SK-N-SH (cell line): ENCODE measurements at regions not wholly inside any gene's neighbourhood (a gene's known extent, or its start where the extent isn't known, plus 50 kb on each side); places are given as distances from the start of the nearest gene placed in this dataset.

ENCODE experiments used
- CTCF ChIA-PET: fragments of 300-600, 350-600 bp; formaldehyde crosslinking; extraction: SDS; loops from one replicate; lab custom pipeline; 2021; lab: Yijun Ruan, JAX
- POLR2A ChIA-PET: fragments of 350-600 bp; sonication (Branson Sonifier 250); formaldehyde crosslinking; extraction: SDS; loops from one replicate; lab custom pipeline; 2020; ENCODE audit warnings: antibody characterized with exemption, inconsistent platforms; lab: Yijun Ruan, JAX
- DNase-seq: peaks from one replicate; pipeline ENCODE4 v3.0.0; 2012
- H2AFZ ChIP-seq: fragments of 200-600 bp; sonication (generic); 2 replicates; pipeline ENCODE4 v1.8.1; 2016; ENCODE audit warnings: antibody characterized with exemption, mild to moderate bottlenecking, low read depth
- H3F3A ChIP-seq: fragments of 200-600 bp; sonication (generic); replicated peaks from 2 replicates; pipeline ENCODE3; 2016; ENCODE audit warnings: antibody characterized with exemption, mild to moderate bottlenecking; ENCODE audit not compliant: insufficient read depth
- H3K27ac ChIP-seq, 2 experiments: fragments of 200-500 bp in 1 of 2; fragments of 200-600 bp in 1 of 2; sonication (Bioruptor generic) in 1 of 2; sonication (generic), shearing (Covaris generic) in 1 of 2; 2 replicates each; pipeline versions ENCODE4 v1.5.1 to v1.6.1; 2014 to 2016; ENCODE audit warnings: low read depth in 2 of 2, inconsistent platforms in 1 of 2, low read length in 1 of 2, mild to moderate bottlenecking in 1 of 2, mixed read lengths in 1 of 2
- H3K27me3 ChIP-seq: fragments of 200-600 bp; sonication (generic), shearing (Covaris generic); 2 replicates; pipeline ENCODE4 v1.6.1; 2016; ENCODE audit warnings: mixed run types; ENCODE audit not compliant: insufficient read depth
- H3K36me3 ChIP-seq, 2 experiments: fragments of 200-500 bp in 1 of 2; fragments of 200-600 bp in 1 of 2; sonication (Bioruptor generic) in 1 of 2; sonication (generic) in 1 of 2; replicated peaks in 1 of 2; 2 replicates each; pipeline versions ENCODE3 to v1.5.1; 2014 to 2016; ENCODE audit warnings: low read length in 1 of 2, mild to moderate bottlenecking in 1 of 2; ENCODE audit not compliant: insufficient read depth in 2 of 2, control insufficient read depth in 1 of 2
- H3K4me1 ChIP-seq, 2 experiments: fragments of 200-500 bp in 1 of 2; fragments of 200-600 bp in 1 of 2; sonication (Bioruptor generic) in 1 of 2; sonication (generic), shearing (Covaris generic) in 1 of 2; 2 replicates each; pipeline versions ENCODE4 v1.5.1 to v1.6.1; 2014 to 2016; ENCODE audit warnings: low read depth in 1 of 2, low read length in 1 of 2, mixed run types in 1 of 2; ENCODE audit not compliant: insufficient read depth in 2 of 2, control insufficient read depth in 1 of 2
- H3K4me2 ChIP-seq: fragments of 200-600 bp; sonication (generic), shearing (Covaris generic); 2 replicates; pipeline ENCODE4 v1.6.1; 2017; ENCODE audit warnings: mixed run types
- H3K4me3 ChIP-seq, 2 experiments: fragments of 200-500 bp in 1 of 2; fragments of 200-600 bp in 1 of 2; sonication (Bioruptor generic) in 1 of 2; sonication (generic), shearing (Covaris generic) in 1 of 2; 2 replicates each; pipeline versions ENCODE4 v1.5.1 to v1.8.1; 2014 to 2016; ENCODE audit warnings: low read depth in 2 of 2, inconsistent platforms in 1 of 2, low read length in 1 of 2, mild to moderate bottlenecking in 1 of 2, mixed read lengths in 1 of 2, moderate library complexity in 1 of 2
- H3K79me2 ChIP-seq: fragments of 200-600 bp; sonication (generic); 2 replicates; pipeline ENCODE4 v1.8.1; 2017; ENCODE audit warnings: mild to moderate bottlenecking; ENCODE audit not compliant: insufficient read depth
- H3K9ac ChIP-seq: fragments of 200-600 bp; sonication (generic); 2 replicates; pipeline ENCODE4 v1.6.1; 2017; ENCODE audit warnings: mixed run types
- H3K9me2 ChIP-seq: fragments of 200-600 bp; sonication (generic); 2 replicates; pipeline ENCODE4 v1.6.1; 2017; ENCODE audit warnings: mixed run types
- H3K9me3 ChIP-seq: fragments of 200-600 bp; sonication (generic); 2 replicates; pipeline ENCODE4 v1.6.1; 2017; ENCODE audit warnings: mixed run types, mild to moderate bottlenecking, moderate library complexity
- H4K20me1 ChIP-seq: fragments of 200-600 bp; sonication (generic); 2 replicates; pipeline ENCODE4 v1.6.1; 2017; ENCODE audit warnings: mild to moderate bottlenecking, mixed run types; ENCODE audit not compliant: insufficient read depth
- CHD2 ChIP-seq: fragments of 150-350 bp; IDR thresholded peaks from 2 replicates; pipeline ENCODE4 v1.6.1; 2018; ENCODE audit warnings: low read length; ENCODE audit not compliant: partially characterized antibody
- ELF1 ChIP-seq: IDR thresholded peaks from 2 replicates; pipeline ENCODE4 v1.4.0; 2012
- FOSL2 ChIP-seq: IDR thresholded peaks from 2 replicates; pipeline ENCODE4 v1.4.0; 2012; ENCODE audit warnings: low read depth, mild to moderate bottlenecking, moderate library complexity, borderline replicate concordance
- FOXJ3 ChIP-seq: sonication (generic); formaldehyde crosslinking; IDR thresholded peaks from 2 replicates; pipeline ENCODE4 v1.5.1; 2020; ENCODE audit warnings: mild to moderate bottlenecking, missing genetic modification reagents
- GABPA ChIP-seq: IDR thresholded peaks from 2 replicates; pipeline ENCODE4 v1.4.0; 2012; ENCODE audit warnings: low read depth, mild to moderate bottlenecking
- GATA2 ChIP-seq: sonication (generic); formaldehyde crosslinking; IDR thresholded peaks from 2 replicates; pipeline ENCODE4 v1.5.0; 2020; ENCODE audit warnings: mild to moderate bottlenecking, missing genetic modification reagents
- MXI1 ChIP-seq: IDR thresholded peaks from 2 replicates; pipeline ENCODE4 v1.6.1; 2012; ENCODE audit warnings: mild to moderate bottlenecking, low read depth, low read length, improper control_type of control experiment
- NRF1 ChIP-seq: IDR thresholded peaks from 2 replicates; pipeline ENCODE4 v1.6.1; 2012; ENCODE audit warnings: low read depth, mild to moderate bottlenecking, low read length
- RCOR1 ChIP-seq: fragments of 150-350 bp; IDR thresholded peaks from 2 replicates; pipeline ENCODE4 v1.6.1; 2017; ENCODE audit warnings: antibody characterized with exemption, low read length
- RFX5 ChIP-seq: IDR thresholded peaks from 2 replicates; pipeline ENCODE4 v1.6.1; 2012; ENCODE audit warnings: mild to moderate bottlenecking, improper control_type of control experiment, low read length
- TAF1 ChIP-seq: IDR thresholded peaks from 2 replicates; pipeline ENCODE4 v1.6.1; 2012; ENCODE audit warnings: low read depth, mild to moderate bottlenecking, low read length, moderate library complexity, borderline replicate concordance
- TCF12 ChIP-seq: IDR thresholded peaks from 2 replicates; pipeline ENCODE4 v1.4.0; 2012
- USF1 ChIP-seq: IDR thresholded peaks from 2 replicates; pipeline ENCODE4 v1.4.0; 2012; ENCODE audit warnings: low read depth, borderline replicate concordance
- WGBS: methylation state at CpG from one replicate; pipeline ENCODE4 v1.1.6; 2017; ENCODE audit warnings: low lambda C conversion rate; 5-methylcytosine and 5-hydroxymethylcytosine counted together
- TF ChIP-seq, protein P1 (sequence below): IDR thresholded peaks from 2 replicates; pipeline ENCODE4 v1.6.1; 2012; ENCODE audit warnings: mild to moderate bottlenecking, low read depth, low read length, moderate library complexity
- TF ChIP-seq, protein P2 (sequence below): fragments of 200-600 bp; sonication (generic); IDR thresholded peaks from 2 replicates; pipeline ENCODE4 v1.6.1; 2017; ENCODE audit warnings: antibody characterized with exemption, mild to moderate bottlenecking, moderate library complexity

GRCh38 chr14:38874721-38875120 is 228.3 kb downstream of the SEC23A start:
- no peaks in the 10 kb centered on the region for H3K9me2 ChIP-seq
- no peak overlapping the region for H3K4me3 ChIP-seq
- no peaks in the 10 kb centered on the region for H3K27me3 ChIP-seq
- no peaks in the 10 kb centered on the region for H3K9me3 ChIP-seq
- WGBS: 5% methylated on average over 2 of the region's 2 CpGs
- H3K79me2 ChIP-seq: no peaks in the 10 kb centered on the region
- H3F3A ChIP-seq: no peaks in the 10 kb centered on the region
- H2AFZ ChIP-seq: no peak overlapping the region
- no peak overlapping the region for H3K27ac ChIP-seq
- H4K20me1 ChIP-seq: no peaks in the 10 kb centered on the region
- no peaks in the 10 kb centered on the region for H3K36me3 ChIP-seq
- ChIA-PET CTCF (no interaction called here), POLR2A (no interaction called here)
- no peak for DNase-seq
- TF ChIP-seq GABPA (no peak), TAF1 (no peak), CHD2 (no peak), FOSL2 (no peak), GATA2 (no peak), RFX5 (no peak), USF1 (no peak), RCOR1 (no peak), MXI1 (no peak), TCF12 (no peak), NRF1 (no peak), FOXJ3 (CRISPR knock-in tag) (no peak), ELF1 (no peak)
- TF ChIP-seq, protein P1, sequence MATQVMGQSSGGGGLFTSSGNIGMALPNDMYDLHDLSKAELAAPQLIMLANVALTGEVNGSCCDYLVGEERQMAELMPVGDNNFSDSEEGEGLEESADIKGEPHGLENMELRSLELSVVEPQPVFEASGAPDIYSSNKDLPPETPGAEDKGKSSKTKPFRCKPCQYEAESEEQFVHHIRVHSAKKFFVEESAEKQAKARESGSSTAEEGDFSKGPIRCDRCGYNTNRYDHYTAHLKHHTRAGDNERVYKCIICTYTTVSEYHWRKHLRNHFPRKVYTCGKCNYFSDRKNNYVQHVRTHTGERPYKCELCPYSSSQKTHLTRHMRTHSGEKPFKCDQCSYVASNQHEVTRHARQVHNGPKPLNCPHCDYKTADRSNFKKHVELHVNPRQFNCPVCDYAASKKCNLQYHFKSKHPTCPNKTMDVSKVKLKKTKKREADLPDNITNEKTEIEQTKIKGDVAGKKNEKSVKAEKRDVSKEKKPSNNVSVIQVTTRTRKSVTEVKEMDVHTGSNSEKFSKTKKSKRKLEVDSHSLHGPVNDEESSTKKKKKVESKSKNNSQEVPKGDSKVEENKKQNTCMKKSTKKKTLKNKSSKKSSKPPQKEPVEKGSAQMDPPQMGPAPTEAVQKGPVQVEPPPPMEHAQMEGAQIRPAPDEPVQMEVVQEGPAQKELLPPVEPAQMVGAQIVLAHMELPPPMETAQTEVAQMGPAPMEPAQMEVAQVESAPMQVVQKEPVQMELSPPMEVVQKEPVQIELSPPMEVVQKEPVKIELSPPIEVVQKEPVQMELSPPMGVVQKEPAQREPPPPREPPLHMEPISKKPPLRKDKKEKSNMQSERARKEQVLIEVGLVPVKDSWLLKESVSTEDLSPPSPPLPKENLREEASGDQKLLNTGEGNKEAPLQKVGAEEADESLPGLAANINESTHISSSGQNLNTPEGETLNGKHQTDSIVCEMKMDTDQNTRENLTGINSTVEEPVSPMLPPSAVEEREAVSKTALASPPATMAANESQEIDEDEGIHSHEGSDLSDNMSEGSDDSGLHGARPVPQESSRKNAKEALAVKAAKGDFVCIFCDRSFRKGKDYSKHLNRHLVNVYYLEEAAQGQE: no peak
- TF ChIP-seq, protein P2, sequence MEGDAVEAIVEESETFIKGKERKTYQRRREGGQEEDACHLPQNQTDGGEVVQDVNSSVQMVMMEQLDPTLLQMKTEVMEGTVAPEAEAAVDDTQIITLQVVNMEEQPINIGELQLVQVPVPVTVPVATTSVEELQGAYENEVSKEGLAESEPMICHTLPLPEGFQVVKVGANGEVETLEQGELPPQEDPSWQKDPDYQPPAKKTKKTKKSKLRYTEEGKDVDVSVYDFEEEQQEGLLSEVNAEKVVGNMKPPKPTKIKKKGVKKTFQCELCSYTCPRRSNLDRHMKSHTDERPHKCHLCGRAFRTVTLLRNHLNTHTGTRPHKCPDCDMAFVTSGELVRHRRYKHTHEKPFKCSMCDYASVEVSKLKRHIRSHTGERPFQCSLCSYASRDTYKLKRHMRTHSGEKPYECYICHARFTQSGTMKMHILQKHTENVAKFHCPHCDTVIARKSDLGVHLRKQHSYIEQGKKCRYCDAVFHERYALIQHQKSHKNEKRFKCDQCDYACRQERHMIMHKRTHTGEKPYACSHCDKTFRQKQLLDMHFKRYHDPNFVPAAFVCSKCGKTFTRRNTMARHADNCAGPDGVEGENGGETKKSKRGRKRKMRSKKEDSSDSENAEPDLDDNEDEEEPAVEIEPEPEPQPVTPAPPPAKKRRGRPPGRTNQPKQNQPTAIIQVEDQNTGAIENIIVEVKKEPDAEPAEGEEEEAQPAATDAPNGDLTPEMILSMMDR: no peak
- TF ChIP-seq, all 33 proteins: peak for 0
- Histone ChIP-seq H3K9ac (no peak overlapping the region), H3K4me1 (no peaks in the 10 kb centered on the region), H3K4me2 (no peak overlapping the region)
